Caco-2 (cell line): ENCODE measurements at regions not wholly inside any gene's neighbourhood (a gene's known extent, or its start where the extent isn't known, plus 50 kb on each side); places are given as distances from the start of the nearest gene placed in this dataset.

Experiments
- BruUV-seq: library from RNA; stranded (reverse); fragments of 400-500 nt; replicated peaks from 2 replicates; lab custom pipeline; 2021; lab: Mats Ljungman, UMichigan
- CTCF ChIA-PET: fragments of 300-600 bp; sonication (Branson Sonifier 250); formaldehyde crosslinking; loops from one replicate; lab custom pipeline; 2022; ENCODE audit warnings: antibody characterized with exemption; lab: Charles Lee
- POLR2A ChIA-PET: fragments of 300-600 bp; sonication (Branson Sonifier 250); formaldehyde crosslinking; loops from one replicate; lab custom pipeline; 2022; ENCODE audit warnings: antibody characterized with exemption; lab: Charles Lee
- DNase-seq, 2 experiments: peaks; one replicate each; pipeline versions ENCODE4 v3.0.0 to v3.0.0-alpha.2; 2020 to 2022
- H3K27me3 ChIP-seq: replicated peaks from 2 replicates; pipeline ENCODE4 v1.6.0; 2011; ENCODE audit warnings: low read length; ENCODE audit not compliant: control insufficient read depth, insufficient read depth
- H3K36me3 ChIP-seq: 2 replicates; pipeline ENCODE4 v1.5.1; 2011; ENCODE audit warnings: low read length; ENCODE audit not compliant: control insufficient read depth, insufficient read depth
- H3K4me1 ChIP-seq: fragments of 250-450 bp; sonication (Bioruptor Pico); 2 replicates; pipeline ENCODE4 v1.5.1; 2020; ENCODE audit warnings: mild to moderate bottlenecking
- H3K4me3 ChIP-seq: 2 replicates; pipeline ENCODE4 v1.5.1; 2011; ENCODE audit warnings: low read depth, mild to moderate bottlenecking, control low read depth, low read length
- H3K9me3 ChIP-seq: fragments of 250-450 bp; sonication (Bioruptor Pico); 2 replicates; pipeline ENCODE4 v1.5.1; 2020; ENCODE audit warnings: mild to moderate bottlenecking, moderate library complexity
- H3K27ac Mint-ChIP-seq: one replicate; pipeline ENCODE4 v1.8.0; 2022; ENCODE audit warnings: mixed read lengths; ENCODE audit not compliant: unreplicated experiment
- H3K27me3 Mint-ChIP-seq: one replicate; pipeline ENCODE4 v1.8.0; 2022; ENCODE audit warnings: mixed read lengths; ENCODE audit not compliant: insufficient read depth, unreplicated experiment
- H3K36me3 Mint-ChIP-seq: one replicate; pipeline ENCODE4 v1.8.0; 2022; ENCODE audit warnings: mild to moderate bottlenecking, mixed read lengths; ENCODE audit not compliant: insufficient read depth, unreplicated experiment
- H3K4me1 Mint-ChIP-seq: one replicate; pipeline ENCODE4 v1.8.0; 2022; ENCODE audit warnings: low read depth, mixed read lengths; ENCODE audit not compliant: unreplicated experiment
- H3K4me3 Mint-ChIP-seq: one replicate; pipeline ENCODE4 v1.8.0; 2022; ENCODE audit warnings: mild to moderate bottlenecking, moderate library complexity, mixed read lengths; ENCODE audit not compliant: unreplicated experiment
- H3K9me3 Mint-ChIP-seq: one replicate; pipeline ENCODE4 v1.8.0; 2022; ENCODE audit warnings: mixed read lengths; ENCODE audit not compliant: unreplicated experiment
- CTCF ChIP-seq, 2 experiments: fragments of 200-600 bp in 1 of 2; IDR thresholded peaks; 1 replicate in 1 of 2; 2 replicates in 1 of 2; pipeline versions ENCODE4 v1.5.1 to v1.8.0; 2011 to 2022; ENCODE audit warnings: antibody characterized with exemption in 1 of 2, control low read depth in 1 of 2, inconsistent platforms in 1 of 2, low read depth in 1 of 2, low read length in 1 of 2, mild to moderate bottlenecking in 1 of 2, moderate library complexity in 1 of 2; ENCODE audit not compliant: insufficient read depth in 1 of 2, severe bottlenecking in 1 of 2, unreplicated experiment in 1 of 2
- intact Hi-C: fragments of 100-400 bp; cut with micrococcal nuclease; formaldehyde crosslinking; loops from one replicate; pipeline ENCODE4 v1.10.0; 2022; ENCODE audit not compliant: unreplicated experiment

GRCh38 chr3:42025370-42026138 is 63.7 kb upstream of the ULK4 start:
- TF ChIP-seq CTCF (IDR thresholded peaks at IDR 0.05; ENCODE audit: insufficient read depth in 1 of 2, low read depth in 1 of 2, low read length in 1 of 2, severe bottlenecking in 1 of 2, unreplicated experiment in 1 of 2) = no peak
- no peaks in the 10 kb centered on the region for H3K27me3 ChIP-seq
- peak; percentile 63 to 76 for DNase-seq
- Mint-ChIP-seq H3K4me1 (peaks cover 34% of the 10 kb centered on the region), H3K27me3 (no peaks in the 10 kb centered on the region), H3K4me3 (peak overlapping the region; percentile 64), H3K9me3 (no peaks in the 10 kb centered on the region), H3K27ac (peak overlapping the region; percentile 67), H3K36me3 (peaks cover 6% of the 10 kb centered on the region)
- no peak overlapping the region for H3K4me3 ChIP-seq
- ChIA-PET CTCF (interaction anchor here (0.6 kb wide), 1 partner anchor 11 kb away, joined by 4 read pairs; no protein-coding TSS in a partner anchor), POLR2A (interaction anchor here (0.6 kb wide), 1 partner anchor 39 kb away, joined by 7 read pairs; no protein-coding TSS in a partner anchor)
- H3K36me3 ChIP-seq = no peaks in the 10 kb centered on the region
- intact Hi-C loops = loop anchor here (5.0 kb wide), 1 partner anchor 72 kb away; no protein-coding TSS in a partner anchor
- peaks cover 28% of the 10 kb centered on the region for H3K4me1 ChIP-seq
- no peaks in the 10 kb centered on the region for H3K9me3 ChIP-seq
- no TSS peak for BruUV-seq

GRCh38 chr3:42024591-42025351 is 62.9 kb upstream of the ULK4 start:
- no peak for DNase-seq
- no peaks in the 10 kb centered on the region for H3K27me3 ChIP-seq
- POLR2A ChIA-PET = interaction anchor here (0.6 kb wide), 1 partner anchor 40 kb away, joined by 7 read pairs; no protein-coding TSS in a partner anchor
- TF ChIP-seq CTCF (IDR thresholded peaks at IDR 0.05; ENCODE audit: insufficient read depth in 1 of 2, low read depth in 1 of 2, low read length in 1 of 2, severe bottlenecking in 1 of 2, unreplicated experiment in 1 of 2) = no peak
- CTCF ChIA-PET = interaction anchor here (0.9 kb wide), 1 partner anchor 47 kb away, joined by 3 read pairs; no protein-coding TSS in a partner anchor
- Mint-ChIP-seq H3K27ac (peak overlapping the region; percentile 67), H3K4me3 (peak overlapping the region; percentile 64), H3K9me3 (no peaks in the 10 kb centered on the region), H3K4me1 (peaks cover 37% of the 10 kb centered on the region), H3K27me3 (no peaks in the 10 kb centered on the region), H3K36me3 (peaks cover 3% of the 10 kb centered on the region)
- H3K4me1 ChIP-seq = peaks cover 28% of the 10 kb centered on the region
- no peaks in the 10 kb centered on the region for H3K9me3 ChIP-seq
- no peaks in the 10 kb centered on the region for H3K36me3 ChIP-seq
- H3K4me3 ChIP-seq = no peak overlapping the region
- intact Hi-C loops = loop anchor here (5.0 kb wide), 1 partner anchor 73 kb away; no protein-coding TSS in a partner anchor
- BruUV-seq = no TSS peak

GRCh38 chr3:42023380-42023779 is 61.5 kb upstream of the ULK4 start:
- no peaks in the 10 kb centered on the region for H3K27me3 ChIP-seq
- no peak overlapping the region for H3K4me3 Mint-ChIP-seq
- TF ChIP-seq CTCF (IDR thresholded peaks at IDR 0.05; ENCODE audit: insufficient read depth in 1 of 2, low read depth in 1 of 2, low read length in 1 of 2, severe bottlenecking in 1 of 2, unreplicated experiment in 1 of 2) = no peak
- H3K4me1 Mint-ChIP-seq = peaks cover 36% of the 10 kb centered on the region
- no peaks in the 10 kb centered on the region for H3K9me3 Mint-ChIP-seq
- ChIA-PET POLR2A (no interaction called here), CTCF (no interaction called here)
- peaks cover 33% of the 10 kb centered on the region for H3K4me1 ChIP-seq
- intact Hi-C loops = no loop called here
- no peaks in the 10 kb centered on the region for H3K36me3 ChIP-seq
- no peak overlapping the region for H3K4me3 ChIP-seq
- no peak for DNase-seq
- peak overlapping the region; percentile 78 for H3K27ac Mint-ChIP-seq
- H3K9me3 ChIP-seq = no peaks in the 10 kb centered on the region
- H3K36me3 Mint-ChIP-seq = no peaks in the 10 kb centered on the region
- H3K27me3 Mint-ChIP-seq = no peaks in the 10 kb centered on the region
- BruUV-seq = no TSS peak
